ENCODE measurements at regions not wholly inside any gene's neighbourhood (a gene's known extent, or its start where the extent isn't known, plus 50 kb on each side); places are given as distances from the start of the nearest gene placed in this dataset.

- no peak for DNase-seq (ENCODE audit: low spot score)
Measured at GRCh38 chr2:181341855-181342600, 115.2 kb upstream of the ITGA4 start.

- no peak for DNase-seq (ENCODE audit: low spot score)
Measured at GRCh38 chr2:181348107-181348837, 108.9 kb upstream of the ITGA4 start.

GRCh38 chr2:181352158-181352557 is 105.0 kb upstream of the ITGA4 start:
- no peak for DNase-seq (ENCODE audit: low spot score)

- DNase-seq (ENCODE audit: low spot score): peak; percentile 27
Measured at GRCh38 chr2:181354626-181355025, 102.6 kb upstream of the ITGA4 start.

GRCh38 chr2:181356526-181357130 is 100.6 kb upstream of the ITGA4 start:
- no peak for DNase-seq (ENCODE audit: low spot score)

- no peak for DNase-seq (ENCODE audit: low spot score)
Measured at GRCh38 chr2:181357979-181358378, 99.2 kb upstream of the ITGA4 start.

GRCh38 chr2:181362561-181362960 is 94.6 kb upstream of the ITGA4 start:
- no peak for DNase-seq (ENCODE audit: low spot score)

GRCh38 chr2:181363164-181363563 is 94.0 kb upstream of the ITGA4 start:
- DNase-seq (ENCODE audit: low spot score): peak; percentile 1

- peak; percentile 35 for DNase-seq (ENCODE audit: low spot score)
Measured at GRCh38 chr2:181364492-181365170, 92.6 kb upstream of the ITGA4 start.

- no peak for DNase-seq (ENCODE audit: low spot score)
Measured at GRCh38 chr2:181366675-181367175, 90.5 kb upstream of the ITGA4 start.

GRCh38 chr2:181367411-181367810 is 89.8 kb upstream of the ITGA4 start:
- peak; percentile 1 for DNase-seq (ENCODE audit: low spot score)

GRCh38 chr2:181367906-181368435 is 89.2 kb upstream of the ITGA4 start:
- DNase-seq (ENCODE audit: low spot score): peak; percentile 20

- no peak for DNase-seq (ENCODE audit: low spot score)
Measured at GRCh38 chr2:181370126-181370525, 87.1 kb upstream of the ITGA4 start.

GRCh38 chr2:181371195-181371594 is 86.0 kb upstream of the ITGA4 start:
- no peak for DNase-seq (ENCODE audit: low spot score)

- DNase-seq (ENCODE audit: low spot score): peak; percentile 21
Measured at GRCh38 chr2:181371782-181372645, 85.2 kb upstream of the ITGA4 start.

- no peak for DNase-seq (ENCODE audit: low spot score)
Measured at GRCh38 chr2:181372646-181373040, 84.5 kb upstream of the ITGA4 start.

- no peak for DNase-seq (ENCODE audit: low spot score)
Measured at GRCh38 chr2:181374781-181375675, 82.2 kb upstream of the ITGA4 start.

- DNase-seq (ENCODE audit: low spot score): no peak
Measured at GRCh38 chr2:181376442-181376841, 80.7 kb upstream of the ITGA4 start.

- no peak for DNase-seq (ENCODE audit: low spot score)
Measured at GRCh38 chr2:181376999-181377398, 80.2 kb upstream of the ITGA4 start.

GRCh38 chr2:181378491-181378890 is 78.7 kb upstream of the ITGA4 start:
- DNase-seq (ENCODE audit: low spot score): no peak
